Neural crest cell (in vitro differentiated cells): ENCODE measurements at regions not wholly inside any gene's neighbourhood (a gene's known extent, or its start where the extent isn't known, plus 50 kb on each side); places are given as distances from the start of the nearest gene placed in this dataset.
A peak's percentile ranks its signal among the peaks of the same experiment; 100 is the strongest.

Experiments used
- DNase-seq: peaks from one replicate; pipeline ENCODE4 v3.0.0; 2021; ENCODE audit warnings: low read depth, mixed read lengths, low spot score
- H3K27ac Mint-ChIP-seq: one replicate; pipeline ENCODE4 v1.8.0; 2021; ENCODE audit warnings: mild to moderate bottlenecking, mixed read lengths; ENCODE audit not compliant: unreplicated experiment
- H3K27me3 Mint-ChIP-seq: 2 replicates; pipeline ENCODE4 v1.8.0; 2021; ENCODE audit warnings: low read depth, mild to moderate bottlenecking, mixed read lengths
- H3K36me3 Mint-ChIP-seq: 2 replicates; pipeline ENCODE4 v1.8.0; 2021; ENCODE audit warnings: low read depth, mild to moderate bottlenecking, mixed read lengths
- H3K4me1 Mint-ChIP-seq: 2 replicates; pipeline ENCODE4 v1.8.0; 2021; ENCODE audit warnings: mixed read lengths
- H3K4me3 Mint-ChIP-seq: one replicate; pipeline ENCODE4 v1.8.0; 2021; ENCODE audit warnings: mild to moderate bottlenecking, mixed read lengths
- H3K9me3 Mint-ChIP-seq: 2 replicates; pipeline ENCODE4 v1.8.0; 2021; ENCODE audit warnings: mixed read lengths
- CTCF ChIP-seq: fragments of 200-600 bp; sonication (generic); conservative IDR thresholded peaks from 2 replicates; pipeline ENCODE4 v1.5.0; 2021; ENCODE audit warnings: antibody characterized with exemption, mild to moderate bottlenecking

- Mint-ChIP-seq H3K4me3 (no peak overlapping the region), H3K27ac (no peak overlapping the region)
Measured at GRCh38 chr6:168227840-168228239, 91.7 kb downstream of the DACT2 start.

GRCh38 chr6:168226902-168227318, 92.7 kb downstream of the DACT2 start:
- no peak overlapping the region for H3K27ac Mint-ChIP-seq
- no peak for TF ChIP-seq CTCF
- H3K36me3 Mint-ChIP-seq, result no peaks in the 10 kb centered on the region
- no peak overlapping the region for H3K4me3 Mint-ChIP-seq
- H3K4me1 Mint-ChIP-seq, result peaks cover 34% of the 10 kb centered on the region
- no peaks in the 10 kb centered on the region for H3K9me3 Mint-ChIP-seq
- no peak for DNase-seq
- no peaks in the 10 kb centered on the region for H3K27me3 Mint-ChIP-seq

More at GRCh38 chr6:168227840-168228239, 91.7 kb downstream of the DACT2 start:
- peaks cover 41% of the 10 kb centered on the region for H3K4me1 Mint-ChIP-seq
- no peak for DNase-seq
- H3K36me3 Mint-ChIP-seq, result no peaks in the 10 kb centered on the region
- H3K27me3 Mint-ChIP-seq, result no peaks in the 10 kb centered on the region
- TF ChIP-seq CTCF, result no peak
- H3K9me3 Mint-ChIP-seq, result no peaks in the 10 kb centered on the region

- TF ChIP-seq CTCF, result no peak
- Mint-ChIP-seq H3K36me3 (no peaks in the 10 kb centered on the region), H3K4me1 (peaks cover 32% of the 10 kb centered on the region), H3K27me3 (no peaks in the 10 kb centered on the region), H3K9me3 (no peaks in the 10 kb centered on the region), H3K27ac (no peak overlapping the region), H3K4me3 (no peak overlapping the region)
- DNase-seq, result no peak
Measured at GRCh38 chr6:168226061-168226752, 93.4 kb downstream of the DACT2 start.

- no peaks in the 10 kb centered on the region for H3K9me3 Mint-ChIP-seq
- H3K27me3 Mint-ChIP-seq, result no peaks in the 10 kb centered on the region
- no peak for DNase-seq
- peaks cover 32% of the 10 kb centered on the region for H3K4me1 Mint-ChIP-seq
- peak overlapping the region; percentile 70 for H3K27ac Mint-ChIP-seq
- no peak overlapping the region for H3K4me3 Mint-ChIP-seq
- TF ChIP-seq CTCF, result no peak
- no peaks in the 10 kb centered on the region for H3K36me3 Mint-ChIP-seq
Measured at GRCh38 chr6:168225471-168225911, 94.1 kb downstream of the DACT2 start.

- H3K36me3 Mint-ChIP-seq, result no peaks in the 10 kb centered on the region
- no peak overlapping the region for H3K4me3 Mint-ChIP-seq
- H3K9me3 Mint-ChIP-seq, result no peaks in the 10 kb centered on the region
- DNase-seq, result no peak
- H3K27me3 Mint-ChIP-seq, result no peaks in the 10 kb centered on the region
- no peak overlapping the region for H3K27ac Mint-ChIP-seq
- no peak for TF ChIP-seq CTCF
- H3K4me1 Mint-ChIP-seq, result peaks cover 34% of the 10 kb centered on the region
Measured at GRCh38 chr6:168223755-168224154, 95.8 kb downstream of the DACT2 start.
